ENCODE measurements at regions not wholly inside any gene's neighbourhood (a gene's known extent, or its start where the extent isn't known, plus 50 kb on each side); places are given as distances from the start of the nearest gene placed in this dataset.

DNA sequence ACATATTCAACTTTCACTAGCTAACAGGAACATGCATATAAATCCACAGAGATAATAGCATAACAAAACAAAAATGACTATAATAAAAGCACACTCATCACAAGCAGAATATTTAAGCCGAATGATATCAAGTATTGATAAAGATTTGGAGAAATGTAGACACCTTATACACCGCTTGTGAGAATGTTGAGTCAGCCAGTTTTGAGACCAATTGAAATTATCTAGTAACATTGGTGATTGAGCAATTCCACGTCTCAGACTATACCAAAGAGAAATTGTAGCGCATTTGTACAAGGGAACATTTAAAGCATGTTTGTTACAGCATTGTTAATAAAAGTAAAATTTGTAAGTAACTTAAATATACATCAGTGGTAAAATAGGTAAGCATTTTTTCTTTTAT is 402.9 kb upstream of the FIGN start:
- Histone ChIP-seq H3K27ac (ENCODE audit: control insufficient read depth, insufficient read depth, low read length) (no peak overlapping the region), H3K9me1 (ENCODE audit: control insufficient read depth, extremely low read depth, insufficient read depth, low read length) (no peaks in the 10 kb centered on the region), H3K9me3 (ENCODE audit: control insufficient read depth, low read depth, low read length) (no peaks in the 10 kb centered on the region), H2AFZ (ENCODE audit: control insufficient read depth, low read length) (no peak overlapping the region), H3K4me1 (ENCODE audit: control insufficient read depth, extremely low read depth, insufficient read depth, low read length) (no peaks in the 10 kb centered on the region), H3K9ac (ENCODE audit: control insufficient read depth, extremely low read depth, insufficient read depth, low read length) (no peak overlapping the region), H3K79me2 (ENCODE audit: control insufficient read depth, insufficient read depth, low read length) (no peaks in the 10 kb centered on the region), H3K4me3 (ENCODE audit: control insufficient read depth in 2 of 3, extremely low read depth in 1 of 3, insufficient read depth in 2 of 3, low read depth in 1 of 3, low read length in 3 of 3) (no peak overlapping the region), H3K36me3 (ENCODE audit: control insufficient read depth in 2 of 2, extremely low read depth in 1 of 2, insufficient read depth in 2 of 2, low read length in 2 of 2) (no peaks in the 10 kb centered on the region), H3K4me2 (ENCODE audit: control insufficient read depth, extremely low read depth, insufficient read depth, low read depth, low read length) (no peak overlapping the region), H3K27me3 (ENCODE audit: control insufficient read depth, extremely low read depth, insufficient read depth, low read length) (no peaks in the 10 kb centered on the region), H4K20me1 (ENCODE audit: control insufficient read depth, extremely low read depth, insufficient read depth, low read length) (no peaks in the 10 kb centered on the region)
- TF ChIP-seq EZH2 (IDR thresholded peaks at IDR 0.05; ENCODE audit: low read length), result no peak
- TF ChIP-seq, protein P1, sequence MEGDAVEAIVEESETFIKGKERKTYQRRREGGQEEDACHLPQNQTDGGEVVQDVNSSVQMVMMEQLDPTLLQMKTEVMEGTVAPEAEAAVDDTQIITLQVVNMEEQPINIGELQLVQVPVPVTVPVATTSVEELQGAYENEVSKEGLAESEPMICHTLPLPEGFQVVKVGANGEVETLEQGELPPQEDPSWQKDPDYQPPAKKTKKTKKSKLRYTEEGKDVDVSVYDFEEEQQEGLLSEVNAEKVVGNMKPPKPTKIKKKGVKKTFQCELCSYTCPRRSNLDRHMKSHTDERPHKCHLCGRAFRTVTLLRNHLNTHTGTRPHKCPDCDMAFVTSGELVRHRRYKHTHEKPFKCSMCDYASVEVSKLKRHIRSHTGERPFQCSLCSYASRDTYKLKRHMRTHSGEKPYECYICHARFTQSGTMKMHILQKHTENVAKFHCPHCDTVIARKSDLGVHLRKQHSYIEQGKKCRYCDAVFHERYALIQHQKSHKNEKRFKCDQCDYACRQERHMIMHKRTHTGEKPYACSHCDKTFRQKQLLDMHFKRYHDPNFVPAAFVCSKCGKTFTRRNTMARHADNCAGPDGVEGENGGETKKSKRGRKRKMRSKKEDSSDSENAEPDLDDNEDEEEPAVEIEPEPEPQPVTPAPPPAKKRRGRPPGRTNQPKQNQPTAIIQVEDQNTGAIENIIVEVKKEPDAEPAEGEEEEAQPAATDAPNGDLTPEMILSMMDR (optimal IDR thresholded peaks at IDR 0.05 in 1 of 3, IDR thresholded peaks at IDR 0.05 in 1 of 3, conservative IDR thresholded peaks at IDR 0.05 in 1 of 3; ENCODE audit: extremely low read depth in 1 of 3, insufficient read depth in 2 of 3, low read length in 3 of 3), result no peak
- dilution Hi-C loops (cut with MboI; ENCODE audit: extremely low pct_ligation_motif_present, low sequenced_read_pairs), result no loop called here
- FAIRE-seq, result no peak
- DNase-seq (ENCODE audit: low read depth, low spot score), result no peak

DNA sequence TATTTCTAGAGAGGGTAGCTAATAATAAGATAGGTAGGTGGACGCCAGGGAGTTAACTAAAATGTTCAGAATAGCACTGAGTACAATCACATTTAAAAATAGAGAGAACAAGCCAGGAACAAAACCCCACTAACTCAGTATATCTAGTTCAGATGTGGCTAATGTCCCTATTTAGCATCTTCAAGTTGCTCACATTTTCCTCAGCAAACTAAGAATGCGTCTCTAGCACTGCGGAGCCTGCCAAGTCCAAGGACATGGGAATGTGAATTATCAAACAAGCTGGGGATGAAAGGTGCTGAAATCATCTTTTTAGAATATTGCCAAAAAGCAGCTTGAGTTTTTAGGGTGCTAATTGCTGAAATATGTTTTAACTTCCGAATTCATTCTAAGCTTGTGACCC is 398.5 kb upstream of the FIGN start:
- Histone ChIP-seq H3K79me2 (ENCODE audit: control insufficient read depth, insufficient read depth, low read length) (no peaks in the 10 kb centered on the region), H2AFZ (ENCODE audit: control insufficient read depth, low read length) (no peak overlapping the region), H3K4me3 (ENCODE audit: control insufficient read depth in 2 of 3, extremely low read depth in 1 of 3, insufficient read depth in 2 of 3, low read depth in 1 of 3, low read length in 3 of 3) (no peak overlapping the region), H3K36me3 (ENCODE audit: control insufficient read depth in 2 of 2, extremely low read depth in 1 of 2, insufficient read depth in 2 of 2, low read length in 2 of 2) (no peaks in the 10 kb centered on the region), H3K27me3 (ENCODE audit: control insufficient read depth, extremely low read depth, insufficient read depth, low read length) (no peaks in the 10 kb centered on the region), H3K4me1 (ENCODE audit: control insufficient read depth, extremely low read depth, insufficient read depth, low read length) (no peaks in the 10 kb centered on the region), H3K9ac (ENCODE audit: control insufficient read depth, extremely low read depth, insufficient read depth, low read length) (no peak overlapping the region), H3K27ac (ENCODE audit: control insufficient read depth, insufficient read depth, low read length) (no peak overlapping the region), H4K20me1 (ENCODE audit: control insufficient read depth, extremely low read depth, insufficient read depth, low read length) (no peaks in the 10 kb centered on the region), H3K9me3 (ENCODE audit: control insufficient read depth, low read depth, low read length) (no peaks in the 10 kb centered on the region), H3K4me2 (ENCODE audit: control insufficient read depth, extremely low read depth, insufficient read depth, low read depth, low read length) (no peak overlapping the region), H3K9me1 (ENCODE audit: control insufficient read depth, extremely low read depth, insufficient read depth, low read length) (no peaks in the 10 kb centered on the region)
- no peak for FAIRE-seq
- dilution Hi-C loops (cut with MboI; ENCODE audit: extremely low pct_ligation_motif_present, low sequenced_read_pairs), result no loop called here
- no peak for TF ChIP-seq EZH2 (IDR thresholded peaks at IDR 0.05; ENCODE audit: low read length)
- TF ChIP-seq, protein P1 (optimal IDR thresholded peaks at IDR 0.05 in 1 of 3, IDR thresholded peaks at IDR 0.05 in 1 of 3, conservative IDR thresholded peaks at IDR 0.05 in 1 of 3; ENCODE audit: extremely low read depth in 1 of 3, insufficient read depth in 2 of 3, low read length in 3 of 3), result no peak
- no peak for DNase-seq (ENCODE audit: low read depth, low spot score)
